KBM-7 (cell line): ENCODE measurements at regions not wholly inside any gene's neighbourhood (a gene's known extent, or its start where the extent isn't known, plus 50 kb on each side); places are given as distances from the start of the nearest gene placed in this dataset.

ENCODE experiments used
- DNase-seq: peaks from one replicate; pipeline ENCODE4 v3.0.0-alpha.2; 2015
- in situ Hi-C: fragments of 300-500 bp; cut with MboI; formaldehyde crosslinking; loops from 2 replicates; pipeline ENCODE4 v1.14.3; 2020; ENCODE audit warnings: low sequenced_read_pairs, low pct_unique_long_range_greater_than_20kb, mixed read lengths

GRCh38 chr2:236851187-236851586, 234.5 kb upstream of the COPS8 start:
- DNase-seq, result no peak

GRCh38 chr2:236852100-236852976, 233.4 kb upstream of the COPS8 start:
- in situ Hi-C loops, result no loop called here
- DNase-seq, result no peak

More at GRCh38 chr2:236851187-236851586, 234.5 kb upstream of the COPS8 start:
- in situ Hi-C loops, result no loop called here

GRCh38 chr2:236852977-236853374, 232.7 kb upstream of the COPS8 start:
- in situ Hi-C loops, result no loop called here

GRCh38 chr2:236853585-236854051, 232.1 kb upstream of the COPS8 start:
- in situ Hi-C loops, result no loop called here
- DNase-seq, result no peak

More at GRCh38 chr2:236852977-236853374, 232.7 kb upstream of the COPS8 start:
- DNase-seq, result no peak

- in situ Hi-C loops, result no loop called here
- DNase-seq, result no peak
Measured at GRCh38 chr2:236855176-236855865, 230.4 kb upstream of the COPS8 start.

- in situ Hi-C loops, result no loop called here
- DNase-seq, result no peak
Measured at GRCh38 chr2:236855866-236856847, 229.5 kb upstream of the COPS8 start.

GRCh38 chr2:236856848-236857235, 228.8 kb upstream of the COPS8 start:
- DNase-seq, result no peak
- in situ Hi-C loops, result no loop called here

GRCh38 chr2:236857246-236857645, 228.4 kb upstream of the COPS8 start:
- DNase-seq, result no peak
- in situ Hi-C loops, result no loop called here

- in situ Hi-C loops, result no loop called here
- no peak for DNase-seq
Measured at GRCh38 chr2:236857781-236858180, 227.9 kb upstream of the COPS8 start.

- in situ Hi-C loops, result no loop called here
- no peak for DNase-seq
Measured at GRCh38 chr2:236858661-236859060, 227.0 kb upstream of the COPS8 start.

GRCh38 chr2:236859908-236860307, 225.8 kb upstream of the COPS8 start:
- no peak for DNase-seq
- in situ Hi-C loops, result no loop called here

- in situ Hi-C loops, result no loop called here
- no peak for DNase-seq
Measured at GRCh38 chr2:236861196-236861875, 224.4 kb upstream of the COPS8 start.

- in situ Hi-C loops, result no loop called here
- DNase-seq, result no peak
Measured at GRCh38 chr2:236861944-236862343, 223.7 kb upstream of the COPS8 start.

GRCh38 chr2:236862526-236862925, 223.2 kb upstream of the COPS8 start:
- DNase-seq, result no peak

GRCh38 chr2:236862961-236863728, 222.5 kb upstream of the COPS8 start:
- in situ Hi-C loops, result no loop called here
- DNase-seq, result no peak

More at GRCh38 chr2:236862526-236862925, 223.2 kb upstream of the COPS8 start:
- in situ Hi-C loops, result no loop called here

- DNase-seq, result no peak
- in situ Hi-C loops, result no loop called here
Measured at GRCh38 chr2:236863729-236864126, 222.0 kb upstream of the COPS8 start.

- in situ Hi-C loops, result no loop called here
- no peak for DNase-seq
Measured at GRCh38 chr2:236865052-236865451, 220.6 kb upstream of the COPS8 start.
